NCI-H226 (cell line): ENCODE measurements at regions not wholly inside any gene's neighbourhood (a gene's known extent, or its start where the extent isn't known, plus 50 kb on each side); places are given as distances from the start of the nearest gene placed in this dataset.
"Not testable (repeated sequence)": the region's sequence is repeated elsewhere in the genome, so short reads cannot be mapped to it uniquely, and the experiment has no call there.

Source experiments
- DNase-seq: peaks from one replicate; pipeline ENCODE4 v3.0.0-alpha.2; 2015

DNA sequence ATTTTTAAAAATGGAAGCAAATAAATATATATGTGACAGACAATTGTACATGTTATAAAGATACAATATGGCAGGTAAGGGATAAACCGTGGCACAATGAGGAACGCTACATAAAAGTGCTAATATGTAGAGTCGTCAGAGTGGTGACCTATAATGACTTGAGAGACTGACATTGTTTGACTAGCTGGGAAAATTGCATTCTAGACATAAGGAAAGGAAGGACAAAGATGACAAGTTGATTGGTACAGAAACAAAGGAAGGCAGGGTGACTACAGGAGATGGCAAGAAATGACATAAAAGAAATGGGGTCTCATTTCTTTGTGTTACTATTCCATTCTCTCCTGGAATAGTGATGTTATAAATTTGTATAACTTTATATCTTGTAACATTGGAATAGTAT, 420.4 kb downstream of the DSC3 start:
- DNase-seq: no peak

DNA sequence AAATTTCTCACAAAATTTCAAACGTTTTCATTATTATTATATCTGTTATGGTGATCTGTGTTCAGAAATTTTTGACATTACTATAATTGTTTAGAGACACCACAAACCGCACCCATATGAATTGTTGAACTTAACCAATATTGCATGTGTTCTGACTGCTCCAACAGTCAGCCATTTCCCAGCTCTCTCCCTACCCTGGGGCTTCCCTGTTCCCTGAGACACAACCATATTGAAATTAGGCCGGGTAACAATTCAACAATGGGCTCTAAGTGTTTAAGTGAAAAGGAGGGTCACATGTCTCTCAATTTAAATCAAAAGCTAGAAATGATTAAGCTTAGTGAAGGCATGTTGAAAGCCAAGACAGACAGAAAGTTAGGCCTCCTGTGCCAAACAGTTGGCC, 424.0 kb downstream of the DSC3 start:
- no peak for DNase-seq

DNA sequence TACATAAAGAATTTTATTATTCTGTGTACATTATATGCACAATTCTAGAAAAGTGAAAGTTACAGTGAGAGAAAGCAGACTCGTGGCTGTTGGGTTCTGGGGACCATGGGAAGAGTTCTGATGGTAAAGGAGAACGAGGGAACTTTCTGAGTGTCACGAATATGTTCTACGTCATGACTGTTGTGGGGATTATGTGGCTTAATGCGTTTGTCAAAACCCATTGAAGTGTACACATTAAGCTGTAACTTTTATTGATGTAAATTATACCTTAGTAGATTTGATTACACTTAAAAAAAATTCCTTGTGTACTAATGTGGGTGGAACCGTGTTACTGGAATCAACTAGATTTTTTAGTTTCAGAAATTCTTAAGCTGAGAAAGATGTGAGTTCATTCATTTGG, 426.1 kb downstream of the DSC3 start:
- no peak for DNase-seq

DNA sequence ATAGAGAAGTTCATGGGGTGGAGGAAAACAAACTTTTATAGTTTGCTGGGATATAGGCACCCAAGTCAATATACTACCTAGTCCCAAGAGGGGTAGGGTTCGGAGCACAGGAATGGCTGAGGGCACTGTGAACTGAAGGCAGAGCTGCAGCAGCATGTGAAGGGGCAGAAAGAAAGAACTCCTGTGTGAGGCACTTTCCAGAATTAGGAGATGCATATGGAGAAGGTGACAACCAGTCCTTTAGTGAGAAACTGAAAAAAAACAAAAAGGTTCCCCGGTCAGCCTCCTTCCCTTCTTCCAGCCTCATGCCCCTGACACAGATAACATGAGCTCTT, 429.1 kb downstream of the DSC3 start:
- no peak for DNase-seq

DNA sequence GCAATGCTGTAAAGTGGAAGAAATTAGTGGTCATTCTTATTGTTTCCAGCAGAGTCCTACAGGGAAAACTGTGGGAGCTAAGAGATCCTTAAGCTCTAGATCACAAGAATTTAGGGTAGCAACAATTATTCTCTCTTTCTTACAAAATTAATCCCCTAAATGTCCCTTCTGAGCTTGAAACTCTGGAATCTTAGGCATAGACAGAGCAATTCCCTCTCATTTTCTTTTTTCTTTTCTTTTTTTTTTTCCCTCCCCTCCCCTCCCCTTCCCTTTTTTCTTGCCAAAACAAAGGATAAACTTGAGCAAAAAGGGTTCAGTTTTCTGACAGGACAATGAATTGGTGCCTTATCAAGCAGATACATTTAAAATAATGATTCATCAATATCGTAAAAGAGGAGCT, 441.0 kb downstream of the DSC3 start:
- DNase-seq: no peak

DNA sequence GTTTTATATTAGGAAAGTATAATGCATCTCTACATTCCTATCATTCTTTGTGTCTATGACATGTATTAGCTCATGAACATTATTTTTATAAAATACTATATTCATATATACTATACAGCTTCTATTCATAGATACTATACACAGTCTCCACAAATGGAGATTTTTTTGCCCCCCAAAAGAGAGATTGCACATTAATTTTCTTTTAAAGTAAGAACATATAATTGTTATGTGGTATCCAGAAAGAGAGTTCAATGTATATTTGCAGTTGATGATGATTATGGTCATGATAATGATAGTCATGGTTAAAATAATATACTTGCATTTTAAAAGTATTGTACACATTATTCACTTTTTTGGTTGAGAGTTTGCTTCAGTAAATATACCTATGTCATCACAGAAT, 445.3 kb downstream of the DSC3 start:
- DNase-seq: no peak

DNA sequence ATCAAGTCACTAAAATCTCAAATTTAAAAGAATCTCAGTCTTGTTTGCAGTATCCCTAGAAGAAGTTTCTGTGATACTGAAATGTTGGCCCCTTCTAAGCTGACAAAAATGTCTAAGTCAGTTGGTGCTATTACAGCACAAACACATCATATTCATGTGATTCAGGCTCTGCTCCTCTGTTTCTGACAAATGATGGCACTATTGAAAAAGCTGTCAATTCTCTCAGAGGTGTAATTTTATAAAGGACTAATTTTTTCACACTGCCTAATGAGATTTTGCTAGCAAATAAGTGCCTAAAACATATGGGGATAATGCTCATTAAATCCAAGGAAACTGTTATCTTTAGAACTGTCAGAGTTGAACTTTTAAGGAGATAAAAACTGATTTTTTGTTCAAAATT, 445.9 kb downstream of the DSC3 start:
- DNase-seq: no peak

DNA sequence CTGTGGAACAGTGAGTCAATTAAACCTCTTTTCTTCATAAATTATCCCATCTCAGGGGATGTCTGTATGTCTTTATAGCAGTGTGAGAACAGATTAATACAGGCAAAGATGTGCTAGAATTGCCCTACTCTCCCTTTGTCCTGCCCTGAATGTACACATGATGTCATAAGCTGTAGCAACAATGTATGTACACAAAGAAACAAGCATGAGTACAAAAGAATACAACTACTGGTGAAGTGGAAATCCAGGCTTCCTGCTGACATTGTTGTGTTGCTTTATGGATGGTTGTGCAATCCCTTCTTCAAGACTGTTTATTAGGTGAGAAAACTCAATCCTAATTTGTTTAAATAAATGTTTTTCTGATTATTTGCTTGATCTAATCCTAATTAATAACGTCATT, 446.6 kb downstream of the DSC3 start:
- no peak for DNase-seq

DNA sequence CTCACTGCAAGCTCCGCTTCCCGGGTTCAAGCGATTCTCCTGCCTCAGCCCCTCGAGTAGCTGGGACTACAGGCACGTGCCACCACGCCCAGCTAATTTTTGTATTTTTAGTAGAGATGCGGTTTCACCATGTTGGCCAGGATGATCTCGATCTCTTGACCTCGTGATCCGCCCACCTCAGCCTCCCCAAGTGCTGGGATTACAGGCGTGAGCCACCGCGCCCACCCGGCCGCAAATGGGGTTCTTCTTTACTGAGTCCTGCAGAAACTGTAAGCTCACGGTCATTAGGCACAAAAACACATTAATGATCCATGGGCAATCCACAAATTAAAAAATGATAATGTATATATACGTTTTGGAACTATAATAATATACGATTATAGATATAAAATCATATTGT, 447.6 kb downstream of the DSC3 start:
- not testable (repeated sequence) for DNase-seq

DNA sequence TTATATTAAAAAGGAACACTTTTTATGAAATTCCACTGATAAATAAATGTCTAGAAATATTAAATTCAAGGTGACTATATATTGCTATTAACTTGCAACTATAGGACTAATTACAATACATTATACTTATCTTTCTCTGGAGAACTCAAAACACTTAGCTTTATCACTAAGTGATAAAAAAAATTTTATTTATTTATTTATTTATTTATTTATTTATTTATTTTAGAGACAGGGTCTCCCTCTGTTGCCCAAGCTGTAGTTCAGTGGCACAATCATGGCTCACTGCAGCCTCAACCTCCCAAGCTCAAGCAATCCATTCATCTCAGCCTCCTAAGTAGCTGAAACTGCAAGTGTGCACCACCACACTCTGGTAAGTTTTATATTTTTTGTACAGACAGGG, 451.1 kb downstream of the DSC3 start:
- no peak for DNase-seq

DNA sequence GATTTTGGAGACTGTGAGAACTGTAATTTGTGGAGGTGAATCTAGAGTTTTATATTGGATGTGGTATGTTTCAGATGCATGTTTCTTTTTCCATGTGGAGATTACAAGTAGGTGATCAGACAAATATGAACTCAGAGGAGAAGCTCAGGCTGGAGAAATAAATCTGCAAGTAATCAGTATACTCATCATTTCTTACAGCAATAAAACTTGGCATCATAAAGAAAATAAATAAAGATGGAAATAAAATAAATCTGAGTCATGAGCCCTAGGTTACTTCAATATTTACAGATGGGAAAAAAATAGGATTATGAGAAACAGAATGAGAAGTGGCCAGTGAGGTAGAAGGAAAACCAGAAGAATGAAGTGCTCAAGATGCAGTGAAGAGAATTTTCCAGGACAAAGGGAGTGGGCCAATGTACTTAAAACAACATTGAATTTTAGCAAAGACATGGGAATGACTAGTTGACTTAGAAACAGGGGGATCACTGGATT, 453.8 kb downstream of the DSC3 start:
- no peak for DNase-seq

DNA sequence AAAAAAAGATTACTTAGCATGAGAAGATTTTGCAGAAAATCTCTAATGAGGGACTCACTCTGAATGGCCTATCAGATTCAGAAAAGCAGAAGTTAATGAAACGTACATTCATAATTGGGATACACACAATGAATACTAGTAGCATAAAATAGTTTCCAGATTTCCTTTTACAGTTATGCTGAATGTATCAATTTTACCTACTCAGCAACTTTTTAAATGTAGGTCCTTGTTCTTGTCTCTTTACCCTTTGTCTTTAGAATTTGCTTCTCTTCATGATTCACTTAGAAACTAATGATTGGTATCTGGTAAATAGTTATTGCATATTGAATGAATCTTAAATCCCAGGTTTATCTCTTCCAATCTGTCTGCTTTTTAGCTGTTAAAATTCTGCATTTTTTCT, 458.8 kb downstream of the DSC3 start:
- no peak for DNase-seq

DNA sequence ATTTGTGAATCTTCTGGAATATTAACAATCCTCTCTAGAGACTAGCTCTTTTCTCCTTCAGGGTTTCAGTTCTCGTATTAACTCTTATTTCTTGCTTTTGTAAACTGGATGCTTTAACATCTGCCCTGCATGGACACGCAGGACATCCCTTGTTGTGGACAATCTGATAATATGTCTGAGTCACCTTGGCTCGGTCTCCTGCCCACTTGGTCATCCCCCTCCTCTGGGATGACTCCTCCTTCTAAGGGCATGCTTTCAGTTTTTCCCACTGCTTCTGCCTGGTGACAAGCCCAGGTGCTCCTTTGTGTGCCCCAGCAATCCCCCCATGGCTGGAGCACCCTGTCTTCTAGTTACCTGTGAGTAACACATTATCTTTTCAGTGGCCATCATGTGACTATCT, 460.5 kb downstream of the DSC3 start:
- no peak for DNase-seq

DNA sequence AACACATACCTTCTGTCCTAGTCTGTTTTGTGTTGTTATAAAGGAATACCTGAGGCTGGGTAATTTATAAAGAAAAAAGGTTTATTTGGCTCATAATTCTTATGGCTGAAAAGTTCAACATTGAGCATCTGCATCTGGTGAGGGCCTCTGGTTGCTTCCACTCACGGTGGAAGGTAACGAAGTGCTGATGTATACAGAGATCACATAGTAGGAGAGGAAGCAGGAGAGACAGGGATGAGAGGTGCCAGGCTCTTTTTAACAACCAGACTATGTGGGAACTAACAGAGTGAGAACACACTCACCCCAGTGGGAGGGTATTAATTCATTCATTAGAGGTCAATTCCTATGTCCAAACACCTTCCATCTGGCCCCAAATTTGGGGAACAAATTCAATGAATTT, 463.8 kb downstream of the DSC3 start:
- no peak for DNase-seq

DNA sequence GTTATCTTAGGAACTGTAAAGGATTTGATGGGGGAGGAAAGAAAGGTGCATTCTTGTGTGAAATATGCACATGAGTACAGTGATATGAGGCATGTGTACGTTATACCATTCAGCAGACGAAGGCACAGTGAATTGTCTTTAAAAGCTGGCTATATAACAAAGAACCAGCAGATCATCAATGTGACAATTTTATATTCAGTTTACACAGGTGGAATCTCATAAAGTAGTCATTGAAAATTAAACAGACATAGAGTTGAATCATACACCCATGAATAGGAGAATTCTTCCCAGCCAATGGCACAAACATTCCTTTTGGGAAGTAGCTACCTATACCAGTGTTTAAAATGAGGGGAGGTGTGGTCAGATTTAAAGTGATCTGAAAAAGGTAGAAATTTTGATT, 470.3 kb downstream of the DSC3 start:
- DNase-seq: no peak

DNA sequence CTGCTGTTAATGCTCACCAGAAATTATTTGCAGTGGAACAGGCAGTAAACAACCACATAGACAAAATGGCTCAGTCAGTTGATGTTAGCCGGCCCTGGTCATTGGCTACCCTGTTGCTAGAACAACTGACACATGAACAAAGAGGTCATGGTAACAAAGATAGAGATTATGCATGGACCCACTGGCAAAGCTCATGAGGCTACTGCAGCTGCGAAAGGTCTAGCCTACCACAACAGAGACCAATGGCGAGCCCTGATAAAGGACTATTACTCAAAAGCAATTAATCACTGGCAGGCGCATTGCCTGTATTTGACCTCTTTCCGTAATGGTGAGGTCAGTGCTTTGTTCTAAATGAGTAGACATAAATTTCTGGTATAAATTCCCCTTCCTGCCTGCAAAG, 474.2 kb downstream of the DSC3 start:
- DNase-seq: no peak

DNA sequence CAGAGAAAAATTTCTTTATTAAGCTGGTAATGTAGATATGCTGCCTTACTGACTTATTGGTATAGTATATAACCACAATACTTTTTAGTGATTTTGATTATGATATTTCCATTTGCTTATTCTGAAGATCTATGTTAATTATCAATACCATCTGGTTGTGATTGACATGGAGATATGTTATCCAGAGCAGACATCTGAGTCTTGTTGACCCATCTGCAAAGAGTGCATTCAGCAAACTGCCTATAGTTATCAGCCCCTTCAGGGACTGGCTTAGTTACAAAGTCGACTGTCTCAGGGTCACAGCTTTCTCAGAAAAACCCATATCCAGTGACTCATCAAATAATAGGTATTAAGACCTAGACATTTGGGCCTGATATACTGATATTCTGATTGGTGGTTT, 475.7 kb downstream of the DSC3 start:
- DNase-seq: no peak

DNA sequence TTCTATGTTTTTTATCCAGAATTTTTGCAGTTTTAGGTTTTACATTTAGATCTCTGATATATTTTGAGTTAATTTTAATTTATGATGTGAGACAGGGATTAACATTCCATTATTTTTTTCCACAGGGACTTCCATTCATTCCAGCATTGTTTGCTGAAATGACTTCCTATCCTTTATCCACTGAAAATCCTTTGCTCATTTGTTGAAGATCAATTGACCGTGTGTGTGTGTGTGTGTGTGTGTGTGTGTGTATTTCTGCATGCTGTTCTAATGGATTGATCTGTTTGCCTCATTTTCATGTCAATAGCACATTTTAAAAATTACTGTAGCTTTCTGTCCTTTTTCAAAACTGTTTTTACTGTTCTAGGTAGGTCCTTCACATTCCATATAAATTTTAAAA, 480.3 kb downstream of the DSC3 start:
- no peak for DNase-seq

DNA sequence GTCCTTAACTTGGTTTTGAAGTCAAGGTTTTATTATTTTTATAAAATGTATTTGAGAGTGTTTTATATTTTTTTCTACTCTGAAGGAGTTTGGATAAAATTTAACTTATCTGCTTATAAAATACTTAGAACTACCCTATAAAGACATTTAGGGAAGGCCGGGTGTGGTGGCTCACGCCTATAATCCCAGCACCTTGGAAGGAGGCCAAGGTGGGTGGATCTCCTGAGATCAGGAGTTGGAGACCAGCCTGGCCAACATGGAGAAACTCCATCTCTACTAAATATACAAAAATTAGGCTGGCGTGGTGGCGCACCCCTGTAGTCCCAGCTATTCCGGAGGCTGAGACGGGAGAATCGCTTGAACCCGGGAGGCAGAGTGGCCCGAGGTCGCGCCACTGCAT, 486.4 kb downstream of the DSC3 start:
- no peak for DNase-seq

DNA sequence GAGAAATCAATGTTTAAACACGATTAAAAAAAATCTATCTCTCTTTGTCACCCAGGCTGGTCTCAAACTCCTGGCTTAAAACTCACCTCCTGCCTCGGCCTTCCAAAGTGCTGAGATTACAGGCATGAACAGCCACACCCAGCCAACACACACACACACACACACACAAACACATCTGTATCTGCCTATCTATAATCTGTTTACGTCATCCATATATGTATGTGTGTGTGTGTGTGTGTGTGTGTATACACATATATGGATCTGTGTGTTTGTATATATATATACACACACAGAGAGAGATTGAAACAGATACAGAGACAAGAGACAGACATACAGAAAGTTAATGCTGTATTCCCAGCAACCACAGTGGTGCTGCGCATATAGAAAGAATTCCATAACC, 497.1 kb downstream of the DSC3 start:
- no peak for DNase-seq

DNA sequence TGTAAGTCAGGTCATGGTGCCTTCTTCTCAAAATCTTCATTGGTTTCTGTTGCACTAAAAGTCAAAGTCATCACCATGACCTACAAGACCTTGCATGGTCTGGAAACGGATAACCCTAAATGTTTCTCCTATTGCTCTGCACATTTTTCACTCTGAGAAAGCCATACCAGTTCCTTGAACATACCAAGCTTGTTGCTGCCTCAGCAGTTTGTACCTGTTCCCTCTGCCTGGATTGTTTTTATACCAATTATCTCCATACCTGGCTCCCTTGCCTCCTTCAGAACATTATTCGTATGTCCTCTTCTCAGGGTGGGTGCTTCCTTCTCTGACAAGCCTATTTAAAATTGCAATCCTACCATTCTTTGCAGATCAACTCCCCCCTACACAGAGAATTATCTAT, 498.4 kb downstream of the DSC3 start:
- no peak for DNase-seq

DNA sequence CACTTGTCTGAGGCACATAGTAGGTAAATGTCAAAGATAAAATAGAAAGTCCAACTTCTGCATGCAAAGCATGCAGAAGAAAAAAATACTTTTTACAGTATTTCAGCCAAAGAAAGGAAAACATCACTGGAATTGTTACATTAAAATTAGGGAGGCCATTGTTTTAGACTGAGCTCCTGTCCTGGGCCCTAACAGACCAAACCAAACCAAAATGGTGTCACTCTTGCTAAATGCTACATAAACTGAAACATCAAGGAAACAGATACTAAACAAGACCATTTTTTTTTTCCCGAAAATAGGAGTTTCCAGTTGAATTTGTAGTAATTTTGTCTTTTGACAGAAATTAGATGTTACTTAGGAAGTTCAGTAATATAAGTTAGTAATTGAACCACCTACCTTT, 508.8 kb downstream of the DSC3 start:
- DNase-seq: no peak

DNA sequence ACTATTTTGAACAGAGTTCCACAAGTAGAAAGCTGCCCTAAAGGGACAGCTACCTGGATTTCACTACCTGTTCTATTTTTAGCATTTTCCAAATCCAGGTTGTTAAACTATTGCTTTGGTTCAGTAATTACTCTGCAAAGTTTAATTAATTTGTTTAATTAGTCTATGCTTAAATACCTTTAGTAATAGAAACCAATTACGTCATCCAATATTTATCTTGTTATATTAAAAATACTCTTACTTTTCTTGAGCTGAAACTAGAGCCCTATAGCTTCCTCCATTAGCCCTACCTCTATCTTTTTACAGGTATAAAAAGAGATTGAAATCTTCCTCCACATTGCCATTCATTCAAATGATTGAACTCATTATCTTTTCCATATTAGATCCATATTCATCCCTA, 514.6 kb downstream of the DSC3 start:
- DNase-seq: no peak

DNA sequence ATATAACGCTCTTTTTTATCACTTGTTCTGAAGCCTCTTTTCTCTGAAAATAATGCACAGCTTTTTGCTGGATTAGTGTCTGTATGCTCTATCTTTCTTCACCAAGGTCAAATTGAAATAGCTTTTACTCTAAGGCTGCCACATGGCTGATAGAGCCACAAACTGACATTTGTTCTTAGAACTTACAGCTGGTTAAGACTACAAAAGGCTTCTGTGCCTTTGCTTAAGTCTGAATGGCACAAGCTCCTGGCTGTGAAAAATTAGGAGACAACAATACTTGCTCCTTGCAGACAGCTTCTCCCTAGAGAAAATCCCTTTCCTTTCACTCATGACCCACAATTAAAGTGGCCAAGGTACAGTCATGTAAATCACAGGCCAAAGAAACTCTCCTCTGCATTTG, 515.3 kb downstream of the DSC3 start:
- no peak for DNase-seq

DNA sequence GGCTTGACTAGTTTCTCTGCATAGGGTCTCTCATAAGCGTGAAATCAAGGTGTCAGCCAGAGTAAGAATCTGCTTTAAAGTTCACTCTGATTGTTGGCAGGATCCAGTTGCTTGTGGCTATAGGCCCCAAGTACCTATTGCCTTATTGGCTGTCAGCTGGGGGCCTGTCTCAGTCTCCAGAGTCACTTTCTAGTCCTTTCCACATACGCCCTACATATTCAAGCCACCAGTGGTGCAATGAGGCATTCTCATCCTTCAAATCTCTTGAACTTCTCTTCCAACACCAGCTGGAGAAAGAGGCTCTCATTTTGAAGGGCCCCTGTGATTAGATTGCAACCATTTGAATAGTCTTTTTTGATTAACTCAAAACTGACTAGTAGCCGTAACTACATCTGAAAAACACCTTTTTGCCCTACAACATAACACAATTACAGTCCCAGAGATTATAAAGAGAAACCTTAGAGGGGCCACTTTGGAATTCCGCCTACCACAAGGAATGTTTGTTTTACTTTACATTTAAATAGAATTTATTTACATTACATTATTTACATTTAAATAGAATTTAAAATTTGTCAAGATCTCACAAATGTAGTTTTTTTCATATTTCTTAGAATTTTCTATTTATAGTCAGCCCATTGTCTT, 520.1 kb downstream of the DSC3 start:
- no peak for DNase-seq

DNA sequence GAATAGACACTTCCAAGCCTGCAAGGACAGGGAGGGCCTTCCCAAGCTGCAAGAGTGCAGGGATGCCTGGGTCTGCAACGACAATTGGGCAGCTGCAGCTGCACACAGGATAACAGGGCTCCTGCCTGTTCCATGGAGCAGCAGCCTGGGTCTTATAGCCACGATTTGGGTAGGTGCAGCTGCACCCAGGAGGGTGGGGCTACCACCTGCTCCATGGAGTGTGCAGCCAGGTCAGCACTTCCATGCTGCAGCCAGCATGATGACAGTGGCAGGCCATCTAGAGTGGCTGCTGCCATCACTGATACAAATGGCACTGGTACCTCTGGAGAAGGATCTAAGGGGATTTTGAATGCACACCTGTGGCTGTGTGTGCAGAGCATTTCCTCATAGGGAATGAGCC, 528.5 kb downstream of the DSC3 start:
- no peak for DNase-seq
